NT2/D1 (cell line): ENCODE measurements at regions not wholly inside any gene's neighbourhood (a gene's known extent, or its start where the extent isn't known, plus 50 kb on each side); places are given as distances from the start of the nearest gene placed in this dataset.

Experiments
- SUZ12 ChIP-seq: IDR thresholded peaks from 2 replicates; pipeline ENCODE4 v1.6.1; 2011; ENCODE audit not compliant: insufficient read length, insufficient read depth; ENCODE audit errors: extremely low read depth
- YY1 ChIP-seq: IDR thresholded peaks from 2 replicates; pipeline ENCODE4 v1.6.1; 2011; ENCODE audit not compliant: insufficient read length, insufficient read depth
- ZNF274 ChIP-seq: IDR thresholded peaks from 2 replicates; pipeline ENCODE4 v1.6.1; 2011; ENCODE audit warnings: mild to moderate bottlenecking, low read depth, low read length

DNA sequence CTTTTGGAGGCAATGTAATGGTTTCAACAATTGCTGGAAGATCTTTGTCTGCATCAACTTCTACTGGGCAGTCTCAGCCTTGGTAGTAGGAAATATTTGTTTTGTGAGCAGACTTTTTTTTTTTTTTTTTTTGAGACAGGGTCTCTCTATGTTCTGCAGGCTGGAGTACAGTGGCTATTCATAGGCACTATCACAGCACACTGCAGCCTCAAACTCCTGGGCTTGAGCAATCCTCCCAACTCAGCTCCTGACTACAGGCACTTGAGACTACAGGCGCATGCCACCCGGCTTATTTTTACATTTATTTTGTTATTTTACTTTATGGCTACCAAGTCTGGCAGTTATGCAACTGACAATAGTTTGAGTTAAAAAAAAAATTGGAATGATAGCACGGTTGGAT is 187.3 kb downstream of the SNX18 start:
- TF ChIP-seq YY1 (no peak), SUZ12 (no peak), ZNF274 (no peak)
